ENCODE measurements at regions not wholly inside any gene's neighbourhood (a gene's known extent, or its start where the extent isn't known, plus 50 kb on each side); places are given as distances from the start of the nearest gene placed in this dataset.

DNA sequence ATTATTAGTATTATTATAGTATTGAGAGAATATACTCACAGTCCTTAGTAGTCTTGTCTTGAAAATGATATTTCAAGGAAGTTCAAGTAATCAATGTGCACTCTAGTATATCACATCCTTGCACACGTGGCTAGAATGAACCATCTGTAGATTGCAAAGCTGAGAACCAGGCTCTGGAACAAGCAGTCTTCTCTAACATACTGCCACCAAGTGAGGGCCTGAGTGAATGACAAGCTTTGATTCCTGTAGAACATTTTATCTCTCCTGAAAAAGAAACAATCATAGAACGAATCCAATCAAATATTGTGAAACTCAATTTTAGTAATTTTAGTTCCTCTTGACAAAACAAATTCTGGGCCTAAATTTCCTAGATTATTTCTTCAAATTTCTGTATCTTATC, 55.3 kb upstream of the SULT1C3 start:
- TF ChIP-seq EZH2 (IDR thresholded peaks at IDR 0.05), result no peak
- no peak for TF ChIP-seq POLR2AphosphoS5 (IDR thresholded peaks at IDR 0.05; ENCODE audit: borderline replicate concordance, low read depth, low read length)
- TF ChIP-seq FOXP2 (optimal IDR thresholded peaks at IDR 0.05; ENCODE audit: control extremely low read depth, extremely low read length, insufficient read depth), result no peak

All from SK-N-MC (cell line).